Upper lobe of right lung (tissue), 1 donor: ENCODE measurements at regions not wholly inside any gene's neighbourhood (a gene's known extent, or its start where the extent isn't known, plus 50 kb on each side); places are given as distances from the start of the nearest gene placed in this dataset.

Experiments
- ATAC-seq: fragments of 200-7000 bp; cut with Tn5 transposase; one replicate; pipeline ENCODE4 v1.9.1; 2020; ENCODE audit warnings: mild to moderate bottlenecking, moderate library complexity
- DNase-seq: peaks from one replicate; pipeline ENCODE4 v3.0.0-alpha.2; 2020
- H3K27ac ChIP-seq: fragments of 200-600 bp; one replicate; pipeline ENCODE4 v1.8.0; 2022
- H3K27me3 ChIP-seq: fragments of 200-600 bp; one replicate; pipeline ENCODE4 v1.8.0; 2022; ENCODE audit warnings: mild to moderate bottlenecking
- H3K36me3 ChIP-seq: fragments of 200-600 bp; one replicate; pipeline ENCODE4 v1.8.0; 2022
- H3K4me1 ChIP-seq: fragments of 200-600 bp; one replicate; pipeline ENCODE4 v1.8.0; 2022
- H3K4me3 ChIP-seq: fragments of 200-600 bp; one replicate; pipeline ENCODE4 v1.8.0; 2022; ENCODE audit warnings: mild to moderate bottlenecking
- H3K9me3 ChIP-seq: fragments of 200-600 bp; one replicate; pipeline ENCODE4 v1.8.0; 2022
- intact Hi-C: fragments of 100-400 bp; cut with DNase I; formaldehyde crosslinking; loops from one replicate; pipeline ENCODE4 v1.11.0; 2022
- TF ChIP-seq, protein P1 (sequence below): fragments of 200-600 bp; IDR thresholded peaks from one replicate; pipeline ENCODE4 v1.8.0; 2022; ENCODE audit warnings: antibody characterized with exemption
- donor health status: DM: no; HTN: yes; CAD: no; lungs with severe emphysema.

DNA sequence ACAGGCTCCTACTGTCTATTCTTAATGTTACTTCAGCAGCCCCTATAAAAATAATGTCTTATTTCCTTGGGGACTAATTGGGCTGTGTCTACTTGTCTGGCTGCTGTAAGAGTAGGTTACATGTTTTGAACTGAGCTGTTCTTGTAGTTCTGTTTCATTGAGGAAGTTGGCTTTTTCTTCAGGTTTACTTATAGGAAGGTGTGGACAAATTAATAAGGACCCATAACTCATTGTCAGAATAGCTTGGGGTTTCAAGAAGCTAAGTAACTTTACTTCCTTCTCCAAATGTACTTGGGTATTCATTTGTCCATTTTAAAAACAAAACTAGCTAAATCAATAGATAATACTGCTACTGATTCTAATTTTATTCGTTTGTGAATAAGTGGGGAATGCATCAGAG lies 487.2 kb downstream of the FAT4 start:
- Histone ChIP-seq H3K27ac (no peak overlapping the region), H3K27me3 (no peaks in the 10 kb centered on the region), H3K4me1 (no peaks in the 10 kb centered on the region), H3K36me3 (no peaks in the 10 kb centered on the region), H3K4me3 (no peak overlapping the region), H3K9me3 (no peaks in the 10 kb centered on the region)
- TF ChIP-seq, protein P1, sequence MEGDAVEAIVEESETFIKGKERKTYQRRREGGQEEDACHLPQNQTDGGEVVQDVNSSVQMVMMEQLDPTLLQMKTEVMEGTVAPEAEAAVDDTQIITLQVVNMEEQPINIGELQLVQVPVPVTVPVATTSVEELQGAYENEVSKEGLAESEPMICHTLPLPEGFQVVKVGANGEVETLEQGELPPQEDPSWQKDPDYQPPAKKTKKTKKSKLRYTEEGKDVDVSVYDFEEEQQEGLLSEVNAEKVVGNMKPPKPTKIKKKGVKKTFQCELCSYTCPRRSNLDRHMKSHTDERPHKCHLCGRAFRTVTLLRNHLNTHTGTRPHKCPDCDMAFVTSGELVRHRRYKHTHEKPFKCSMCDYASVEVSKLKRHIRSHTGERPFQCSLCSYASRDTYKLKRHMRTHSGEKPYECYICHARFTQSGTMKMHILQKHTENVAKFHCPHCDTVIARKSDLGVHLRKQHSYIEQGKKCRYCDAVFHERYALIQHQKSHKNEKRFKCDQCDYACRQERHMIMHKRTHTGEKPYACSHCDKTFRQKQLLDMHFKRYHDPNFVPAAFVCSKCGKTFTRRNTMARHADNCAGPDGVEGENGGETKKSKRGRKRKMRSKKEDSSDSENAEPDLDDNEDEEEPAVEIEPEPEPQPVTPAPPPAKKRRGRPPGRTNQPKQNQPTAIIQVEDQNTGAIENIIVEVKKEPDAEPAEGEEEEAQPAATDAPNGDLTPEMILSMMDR, result no peak
- intact Hi-C loops, result no loop called here
- ATAC-seq (no peak), DNase-seq (no peak)

DNA sequence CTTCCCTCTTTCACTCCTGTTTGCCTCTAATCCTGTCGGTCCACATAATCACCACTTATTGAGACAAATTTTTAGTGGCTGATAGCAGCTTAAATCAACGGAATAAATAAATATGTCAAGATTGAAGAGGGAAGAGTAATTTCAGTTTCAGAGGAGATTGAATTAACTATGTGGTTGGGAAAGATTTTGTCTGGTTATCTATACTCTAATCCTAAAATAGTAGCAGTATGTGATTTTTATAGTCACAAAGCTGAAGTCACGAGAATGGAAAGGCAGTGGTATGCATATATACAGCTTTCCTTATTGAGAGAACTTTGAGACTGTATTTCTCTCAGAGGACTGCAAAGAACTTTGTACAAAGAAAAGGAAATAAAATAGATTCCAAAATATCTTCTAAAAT lies 493.3 kb downstream of the FAT4 start:
- ATAC-seq, result no peak
- no peak overlapping the region for H3K27ac ChIP-seq
- intact Hi-C loops, result no loop called here
- H3K36me3 ChIP-seq, result no peaks in the 10 kb centered on the region
- H3K27me3 ChIP-seq, result no peaks in the 10 kb centered on the region
- TF ChIP-seq, protein P1, result no peak
- H3K4me3 ChIP-seq, result no peak overlapping the region
- no peaks in the 10 kb centered on the region for H3K9me3 ChIP-seq
- no peaks in the 10 kb centered on the region for H3K4me1 ChIP-seq
- DNase-seq, result no peak

DNA sequence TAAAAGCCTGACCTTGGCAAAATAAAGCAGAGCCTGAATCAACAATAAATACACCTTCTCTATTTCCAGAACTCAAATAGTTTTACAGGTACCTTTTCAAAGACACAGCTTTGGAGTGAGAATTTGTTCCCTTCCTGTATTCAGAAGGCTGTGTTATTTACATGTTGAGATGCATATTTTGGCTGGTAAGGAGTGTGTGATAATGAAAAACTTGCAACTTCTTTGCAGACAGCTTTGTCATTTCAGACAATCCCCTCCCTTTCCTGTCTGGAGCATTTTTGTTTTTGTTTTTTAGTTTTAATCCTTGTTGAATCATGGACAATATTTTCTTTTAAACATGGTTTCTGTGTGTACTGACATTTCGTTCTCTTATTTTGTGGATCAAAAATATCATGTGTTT lies 493.8 kb downstream of the FAT4 start:
- Histone ChIP-seq H3K27me3 (no peaks in the 10 kb centered on the region), H3K4me3 (no peak overlapping the region), H3K27ac (no peak overlapping the region), H3K9me3 (no peaks in the 10 kb centered on the region), H3K4me1 (no peaks in the 10 kb centered on the region), H3K36me3 (no peaks in the 10 kb centered on the region)
- intact Hi-C loops, result no loop called here
- no peak for ATAC-seq
- TF ChIP-seq, protein P1, result no peak
- DNase-seq, result no peak

DNA sequence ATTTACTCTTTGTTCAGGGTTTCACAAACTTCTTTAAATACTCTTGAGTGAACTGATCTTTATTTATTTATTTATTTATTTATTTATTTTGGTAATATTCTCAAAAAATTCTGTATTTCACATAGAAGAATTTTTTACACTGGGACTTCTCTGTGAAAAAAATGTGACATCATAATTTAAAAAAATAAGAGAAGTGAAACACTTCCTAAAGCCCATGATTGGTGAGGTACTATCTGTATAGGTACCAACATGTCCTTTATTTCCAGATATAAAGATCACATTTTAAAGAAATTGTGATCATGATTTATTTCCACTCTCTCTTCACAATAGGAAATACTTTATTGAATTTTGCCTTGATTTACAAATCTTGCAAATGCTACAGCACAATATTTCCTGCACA lies 497.1 kb downstream of the FAT4 start:
- no peak overlapping the region for H3K27ac ChIP-seq
- H3K9me3 ChIP-seq, result no peaks in the 10 kb centered on the region
- no peak for ATAC-seq
- H3K4me1 ChIP-seq, result no peaks in the 10 kb centered on the region
- no peaks in the 10 kb centered on the region for H3K27me3 ChIP-seq
- H3K36me3 ChIP-seq, result no peaks in the 10 kb centered on the region
- DNase-seq, result no peak
- H3K4me3 ChIP-seq, result no peak overlapping the region
- intact Hi-C loops, result no loop called here
- TF ChIP-seq, protein P1, result no peak

DNA sequence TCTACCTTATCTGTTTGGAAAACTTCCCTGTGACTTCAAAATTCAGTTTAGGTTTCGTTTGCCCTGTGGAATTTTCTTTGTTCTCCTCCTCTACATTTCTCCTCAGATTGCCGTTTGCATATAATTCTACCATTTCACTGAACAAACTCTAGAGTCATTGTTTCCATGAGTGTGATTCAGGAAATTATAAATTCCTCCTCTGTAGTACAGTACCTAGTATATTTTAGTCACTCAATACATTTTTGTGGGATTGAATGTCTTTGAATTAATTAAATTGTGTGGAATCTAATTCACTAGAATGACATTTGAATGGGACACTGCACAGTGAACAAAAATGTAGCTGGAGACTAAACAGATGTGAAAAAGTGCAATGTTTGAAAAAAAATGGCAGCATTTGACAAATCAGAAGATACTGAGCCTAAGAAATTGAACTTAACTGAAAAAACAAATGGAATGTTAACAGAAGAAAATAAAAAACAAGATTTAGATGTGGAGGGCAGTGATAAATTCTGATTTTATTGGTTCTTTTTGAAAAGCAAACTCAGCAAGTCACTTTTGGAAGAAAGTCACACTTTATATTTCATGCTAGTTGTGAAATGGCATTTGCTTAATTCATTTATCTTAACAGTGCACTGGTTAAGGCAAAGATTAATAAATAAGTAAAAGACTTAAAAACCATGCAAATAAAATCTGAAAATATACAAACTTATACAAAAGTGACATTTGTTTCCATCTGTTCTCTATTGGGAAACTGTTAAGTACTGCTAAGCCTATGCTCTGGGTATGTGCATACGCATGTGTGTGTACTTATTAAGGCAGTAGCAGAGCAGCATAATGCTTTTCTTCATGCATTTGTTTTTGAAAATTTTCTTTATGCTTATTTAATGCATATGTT lies 512.3 kb downstream of the FAT4 start:
- no peaks in the 10 kb centered on the region for H3K36me3 ChIP-seq
- TF ChIP-seq, protein P1, result no peak
- H3K27me3 ChIP-seq, result no peaks in the 10 kb centered on the region
- no peaks in the 10 kb centered on the region for H3K4me1 ChIP-seq
- no peaks in the 10 kb centered on the region for H3K9me3 ChIP-seq
- DNase-seq (no peak), ATAC-seq (no peak)
- no peak overlapping the region for H3K4me3 ChIP-seq
- H3K27ac ChIP-seq, result no peak overlapping the region
- intact Hi-C loops, result no loop called here
